ENCODE measurements at regions not wholly inside any gene's neighbourhood (a gene's known extent, or its start where the extent isn't known, plus 50 kb on each side); places are given as distances from the start of the nearest gene placed in this dataset.

- TF ChIP-seq CTCF (IDR thresholded peaks at IDR 0.05) (no peak), POLR2A (IDR thresholded peaks at IDR 0.05) (no peak)
These were observed 230.0 kb upstream of the EPHA4 start for GRCh38 chr2:221802089-221802488.
